CD4-positive, alpha-beta T cell treated with Interferon alpha-2 for 1 hour (primary cell): ENCODE measurements at regions not wholly inside any gene's neighbourhood (a gene's known extent, or its start where the extent isn't known, plus 50 kb on each side); places are given as distances from the start of the nearest gene placed in this dataset.

Experiments used
- DNase-seq, 2 donors: peaks; one replicate each; pipeline ENCODE4 v3.0.0-alpha.2; 2020 to 2022

DNA sequence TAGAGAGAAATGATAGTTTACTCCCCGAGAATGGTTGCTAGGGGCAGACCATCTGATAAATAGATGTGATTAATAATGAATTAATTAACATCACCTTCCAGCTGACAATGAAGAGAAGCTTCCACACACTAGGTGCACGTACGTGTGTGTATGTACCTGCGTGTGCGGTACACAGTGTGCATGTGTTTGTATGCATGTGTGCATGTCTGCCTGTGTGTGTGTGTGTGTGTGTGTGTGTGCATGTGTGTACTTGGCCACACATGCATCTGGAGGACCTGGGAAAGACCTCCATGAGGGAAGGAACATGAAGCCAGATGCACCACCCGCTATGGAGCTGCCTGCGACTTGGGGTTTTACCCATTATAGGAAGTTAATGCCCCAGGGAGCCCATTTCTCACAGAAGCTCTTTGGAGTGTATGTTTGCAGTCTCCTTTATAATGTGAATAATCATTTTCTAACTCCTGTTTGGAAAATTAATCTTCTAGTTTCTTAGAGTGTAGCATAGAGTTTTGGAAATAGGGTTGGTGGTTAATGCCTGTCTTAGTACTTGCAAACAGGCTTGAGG lies 229.1 kb downstream of the ENGASE start:
- no peak for DNase-seq

DNA sequence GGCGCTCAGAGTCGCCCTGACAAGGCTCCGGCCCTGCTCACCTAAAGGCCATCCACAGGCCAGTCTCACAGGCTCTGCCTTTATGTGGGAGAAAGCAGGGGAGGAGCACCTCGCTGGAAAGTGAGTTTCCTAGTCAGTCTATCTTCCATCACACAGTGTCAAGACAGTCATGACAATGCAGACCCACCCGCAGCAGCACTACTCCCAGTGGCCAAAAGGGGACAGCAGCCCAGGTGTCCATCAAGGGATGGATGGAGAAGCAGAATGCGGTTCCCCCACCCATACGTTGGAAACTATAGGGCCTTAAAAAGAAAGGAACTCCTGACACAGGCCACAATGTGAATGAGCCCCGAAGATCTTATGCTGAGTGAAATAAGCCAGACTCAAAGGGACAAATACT lies 226.8 kb downstream of the ENGASE start:
- no peak for DNase-seq

DNA sequence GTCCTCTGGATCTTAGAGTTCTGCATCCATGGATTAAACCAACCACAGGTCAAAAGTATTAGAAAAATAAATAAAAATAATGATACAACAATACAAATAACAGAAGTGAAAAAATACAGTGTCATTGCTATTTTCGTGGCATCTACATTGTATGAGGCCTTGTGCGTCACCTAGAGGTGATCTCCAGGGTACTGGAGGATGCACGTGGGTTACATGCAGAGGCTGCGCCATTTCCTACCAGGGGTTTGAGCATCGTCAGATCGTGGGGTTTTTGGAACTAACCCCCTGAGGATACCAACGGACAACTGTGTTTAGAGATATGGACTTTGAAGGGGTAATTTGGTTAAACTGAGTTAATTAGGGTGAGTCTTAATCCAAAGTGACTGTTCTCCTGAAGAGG lies 224.7 kb downstream of the ENGASE start:
- DNase-seq: no peak

DNA sequence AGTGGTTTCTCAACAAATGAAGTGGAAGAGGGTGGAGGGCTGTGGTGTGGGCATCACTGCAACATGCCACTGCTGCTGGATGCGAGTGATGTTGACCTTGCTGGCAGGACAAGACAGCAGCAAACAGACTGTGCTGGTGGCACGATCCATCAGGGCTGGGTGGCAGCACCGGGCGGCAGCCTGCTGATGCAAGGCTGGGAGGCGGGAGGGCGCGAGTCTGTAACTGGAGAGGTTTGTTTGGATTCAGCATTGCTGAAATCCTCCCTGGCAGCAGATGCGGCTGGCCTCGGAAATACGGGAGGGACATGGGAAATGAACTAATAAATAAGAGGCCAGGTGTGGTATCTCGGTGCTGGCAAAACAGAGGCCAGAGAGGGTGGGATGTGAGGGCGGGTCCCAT lies 224.2 kb downstream of the ENGASE start:
- no peak for DNase-seq

DNA sequence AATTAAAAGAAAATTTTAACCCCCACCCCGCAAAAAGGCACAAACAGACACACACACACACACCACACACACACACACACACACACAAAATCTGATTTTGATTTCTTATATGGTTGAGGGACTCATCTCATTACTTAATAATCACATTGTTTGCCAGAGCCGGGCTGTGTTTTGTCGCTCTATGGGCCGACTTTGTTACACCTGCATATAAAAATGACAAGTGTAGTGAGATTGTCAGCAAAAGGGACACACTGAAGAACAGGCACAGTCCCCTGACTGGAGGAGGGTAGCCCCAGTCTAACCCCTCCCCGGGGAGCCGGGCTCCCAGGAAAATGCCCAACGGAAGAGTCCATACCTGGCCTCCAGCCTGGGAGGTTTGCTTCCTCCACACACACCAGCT lies 221.6 kb downstream of the ENGASE start:
- DNase-seq: no peak

DNA sequence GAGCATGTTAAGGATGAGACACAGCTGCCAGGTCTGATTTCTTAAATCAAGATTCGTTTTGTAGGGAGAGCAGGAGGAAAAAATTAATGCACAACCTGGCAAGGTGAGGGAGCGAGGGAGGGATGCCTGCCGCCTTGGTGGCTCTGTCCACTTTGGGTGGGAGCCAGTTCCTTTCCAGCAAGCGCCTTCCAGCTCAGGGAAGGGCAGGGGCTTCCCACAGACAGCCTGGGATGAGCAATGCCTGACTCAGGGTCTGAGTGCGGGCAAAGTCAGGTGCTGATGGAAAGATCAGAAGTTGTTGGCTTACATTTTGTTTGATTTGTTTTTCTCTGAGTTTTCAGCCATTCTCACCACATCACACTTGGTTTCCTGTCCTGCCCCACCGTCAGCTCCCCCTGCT lies 220.7 kb downstream of the ENGASE start:
- DNase-seq: no peak

DNA sequence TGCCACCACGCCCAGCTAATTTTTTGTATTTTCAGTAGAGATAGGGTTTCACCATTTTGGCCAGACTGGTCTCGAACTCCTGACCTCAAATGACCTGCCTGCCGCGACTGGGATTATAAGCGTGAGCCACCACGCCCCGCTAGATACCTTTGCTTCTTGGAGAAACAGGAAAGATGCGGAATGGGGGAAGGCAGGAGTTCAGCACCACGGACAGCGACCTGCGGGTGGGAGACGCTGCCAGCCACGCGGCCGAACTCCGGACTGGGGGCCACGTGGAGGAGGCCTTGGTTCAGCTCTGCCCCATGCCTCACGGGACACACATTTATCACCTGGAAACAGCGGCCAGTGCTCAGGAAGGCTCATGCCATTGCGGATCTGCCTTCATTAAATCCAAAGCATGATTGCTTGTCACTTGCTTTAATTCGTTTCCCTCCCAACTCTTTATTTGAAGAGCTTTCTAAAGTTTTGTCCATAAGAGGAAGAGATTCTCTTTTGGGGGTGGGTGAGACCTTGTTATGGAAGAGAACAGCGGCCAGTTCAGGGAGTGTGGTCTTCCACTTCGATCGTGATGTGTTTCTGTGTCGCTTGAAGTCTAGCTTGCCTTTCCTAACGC lies 219.9 kb downstream of the ENGASE start:
- peak; percentile 6 to 13 for DNase-seq

DNA sequence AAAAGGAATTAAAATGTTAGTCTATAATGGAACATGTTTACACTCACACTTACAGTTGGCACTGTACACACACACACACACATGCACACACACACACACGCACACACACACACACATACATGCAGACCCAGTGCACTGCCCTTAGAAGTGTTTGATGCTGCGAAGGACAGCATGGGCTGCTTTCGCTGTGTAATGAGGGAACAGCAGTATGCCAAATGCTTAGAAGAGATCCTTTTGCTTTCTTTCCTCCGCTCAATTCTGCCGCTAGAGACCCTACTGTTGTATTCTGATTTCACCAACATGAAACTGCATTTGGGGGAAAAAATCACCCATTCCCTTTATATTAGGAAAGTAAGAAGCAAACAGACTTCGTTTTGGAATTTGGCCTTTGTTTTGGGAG lies 217.9 kb downstream of the ENGASE start:
- DNase-seq: no peak

DNA sequence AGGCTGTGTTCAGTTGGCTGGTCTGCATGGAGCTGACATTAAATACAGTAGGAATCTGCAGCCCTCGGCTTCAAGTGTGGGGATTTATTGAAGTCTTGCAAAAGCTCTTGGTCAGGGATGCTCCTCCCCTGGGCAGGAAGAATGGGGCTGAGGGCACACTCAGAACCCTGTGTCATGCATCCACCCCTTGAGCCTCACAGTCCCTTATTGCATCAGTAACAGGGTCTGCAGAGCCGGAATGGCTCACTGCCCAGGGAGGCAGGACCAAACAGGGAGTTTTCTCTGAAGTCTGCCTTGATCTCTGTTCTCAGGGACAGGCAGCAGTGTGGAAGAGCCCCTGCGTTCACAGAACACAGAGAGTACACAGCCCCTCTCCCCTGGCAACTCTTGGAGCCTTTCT lies 216.8 kb downstream of the ENGASE start:
- no peak for DNase-seq

DNA sequence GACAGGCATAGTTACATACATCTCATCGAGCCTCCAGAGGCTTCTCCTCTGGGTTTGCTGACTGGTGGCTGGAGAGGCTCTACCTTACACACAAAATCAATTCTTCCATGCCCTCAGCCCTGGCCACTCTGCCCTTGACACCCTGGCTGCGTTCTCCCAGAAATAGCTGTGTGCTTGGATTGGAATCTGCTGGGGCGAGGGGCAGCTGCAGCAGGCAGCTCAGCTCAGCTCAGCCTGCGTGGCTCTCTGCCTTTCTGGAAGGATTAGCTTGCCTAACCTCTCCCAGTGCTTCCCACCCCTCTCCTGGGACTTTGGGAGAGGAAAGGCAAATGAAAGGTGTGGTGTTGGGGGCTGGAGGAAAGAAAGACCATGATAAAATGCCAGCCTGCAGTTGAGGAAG lies 216.1 kb downstream of the ENGASE start:
- no peak for DNase-seq

DNA sequence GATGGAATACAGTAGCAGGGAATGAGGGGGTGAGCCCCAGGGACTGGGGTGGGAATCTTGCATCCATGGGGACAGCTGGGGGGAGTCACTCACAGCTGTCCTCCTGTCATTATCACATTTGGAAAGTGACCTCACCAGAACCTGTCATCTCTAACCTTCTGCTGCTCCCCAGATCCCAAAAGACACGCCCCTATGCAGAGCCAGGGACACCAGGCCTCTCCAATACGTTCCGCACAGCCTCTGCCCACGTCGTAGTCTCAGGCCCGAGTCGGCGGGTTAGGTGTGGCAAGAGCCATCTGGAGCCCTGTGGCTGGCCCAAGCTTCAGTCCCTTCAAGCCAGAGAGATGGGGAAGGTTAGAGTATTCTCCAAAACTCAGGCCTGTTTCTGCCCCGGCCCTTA lies 214.3 kb downstream of the ENGASE start:
- no peak for DNase-seq

DNA sequence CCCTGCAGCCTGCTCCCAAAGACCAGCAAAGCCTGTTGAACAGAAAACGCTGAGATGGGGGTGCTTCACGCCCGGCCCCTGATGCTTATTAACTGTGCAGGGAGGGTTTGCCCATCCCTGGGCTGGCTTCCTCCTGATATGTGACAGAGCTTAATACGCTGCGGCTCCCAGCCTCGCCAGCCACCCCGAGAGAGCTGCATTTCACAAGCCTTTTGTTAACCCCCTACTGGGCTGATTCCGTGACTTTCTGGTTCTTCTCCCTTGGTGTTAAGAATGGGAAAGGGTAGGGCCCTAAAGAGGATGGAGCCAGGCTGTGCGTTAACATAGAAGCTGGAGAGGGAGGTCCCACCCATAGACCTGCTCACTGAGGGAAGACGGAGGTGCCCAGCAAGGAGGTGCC lies 211.8 kb downstream of the ENGASE start:
- DNase-seq: no peak

DNA sequence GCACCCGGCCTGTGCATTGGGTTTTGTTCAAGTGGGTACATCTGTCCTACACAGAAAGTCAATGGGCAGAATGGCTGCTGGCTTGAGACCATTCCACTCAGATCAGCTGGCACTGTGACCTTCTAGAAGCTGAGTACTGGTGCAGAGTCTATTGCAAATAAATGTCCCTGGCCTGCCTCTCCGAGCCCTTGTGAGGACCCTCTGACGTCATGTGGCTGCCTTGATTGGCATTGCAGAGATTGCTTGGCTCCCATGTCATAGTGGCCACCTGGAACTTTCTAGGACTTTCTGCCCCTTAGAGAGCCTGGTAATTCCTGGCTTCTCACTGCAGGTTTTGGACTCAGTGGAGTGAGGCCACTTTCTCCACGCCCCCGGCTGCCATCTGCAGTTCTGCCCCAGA lies 211.3 kb downstream of the ENGASE start:
- no peak for DNase-seq

DNA sequence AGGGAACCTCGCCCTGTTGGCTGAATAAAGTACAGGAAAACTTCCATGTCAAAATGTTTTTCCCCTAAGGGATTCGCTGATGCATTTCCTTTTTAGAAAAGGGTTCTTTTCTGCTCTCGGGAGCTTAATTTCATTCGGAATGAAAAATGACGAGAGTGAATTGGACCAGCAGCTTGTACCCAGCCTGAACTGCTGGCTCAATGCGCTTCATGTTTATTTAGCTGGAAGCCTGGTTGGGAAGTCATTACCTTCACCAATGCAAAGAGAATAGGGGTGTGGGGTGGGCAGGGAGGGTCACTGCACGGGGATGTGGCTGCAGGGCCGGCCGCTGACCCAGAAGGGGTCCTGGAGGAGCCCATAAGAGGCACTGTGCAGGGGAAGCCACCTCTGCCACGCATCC lies 207.7 kb downstream of the ENGASE start:
- DNase-seq: no peak

DNA sequence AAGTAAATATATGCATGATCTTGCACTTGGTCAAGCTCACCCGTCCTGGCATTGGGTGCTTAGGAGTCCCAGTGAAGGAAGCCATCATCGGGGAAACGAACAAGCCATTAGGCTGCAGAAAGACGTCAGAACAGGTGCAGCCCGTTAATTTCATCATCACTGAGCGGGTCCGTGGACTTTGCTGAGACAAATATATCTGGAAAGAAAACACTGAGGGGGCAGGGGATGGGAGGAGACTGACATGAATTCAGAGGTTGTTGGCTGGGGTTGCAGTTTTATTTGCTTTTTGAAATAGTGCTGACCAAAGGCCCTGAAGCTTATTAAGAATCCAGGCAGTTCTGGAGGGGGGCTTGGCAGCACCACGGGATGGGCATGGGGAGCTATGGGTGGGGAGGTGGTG lies 207.2 kb downstream of the ENGASE start:
- DNase-seq: no peak

DNA sequence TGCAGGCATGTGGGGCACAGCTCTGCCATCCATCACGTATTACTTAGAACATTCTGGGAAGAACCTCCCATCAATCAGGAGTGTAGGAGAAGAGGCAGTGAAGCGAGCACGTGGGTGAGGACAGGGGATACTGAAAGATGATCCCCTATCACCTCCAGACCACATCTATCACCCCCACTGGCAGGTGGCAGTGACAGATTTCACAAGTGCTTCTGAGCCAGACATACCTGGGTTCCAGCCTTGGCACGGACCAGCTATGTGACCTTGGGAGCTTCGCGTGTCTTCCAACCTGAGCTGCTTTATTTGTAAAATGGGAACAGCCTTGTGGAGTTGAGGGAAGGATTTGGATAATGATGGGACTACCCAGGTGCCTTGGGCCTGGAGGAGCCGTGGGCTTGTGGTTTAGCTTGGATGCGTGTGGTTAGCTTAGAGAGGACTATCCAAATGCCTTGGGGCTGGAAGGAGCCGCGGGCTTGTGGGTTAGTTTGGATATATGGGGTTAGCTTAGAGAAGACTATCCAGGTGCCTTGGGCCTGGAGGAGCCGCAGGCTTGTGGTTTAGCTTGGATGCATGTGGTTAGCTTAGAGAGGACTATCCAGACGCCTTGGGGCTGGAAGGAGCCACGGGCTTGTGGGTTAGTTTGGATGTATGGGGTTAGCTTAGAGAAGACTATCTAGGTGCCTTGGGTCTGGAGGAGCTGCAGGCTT lies 206.4 kb downstream of the ENGASE start:
- DNase-seq: no peak

DNA sequence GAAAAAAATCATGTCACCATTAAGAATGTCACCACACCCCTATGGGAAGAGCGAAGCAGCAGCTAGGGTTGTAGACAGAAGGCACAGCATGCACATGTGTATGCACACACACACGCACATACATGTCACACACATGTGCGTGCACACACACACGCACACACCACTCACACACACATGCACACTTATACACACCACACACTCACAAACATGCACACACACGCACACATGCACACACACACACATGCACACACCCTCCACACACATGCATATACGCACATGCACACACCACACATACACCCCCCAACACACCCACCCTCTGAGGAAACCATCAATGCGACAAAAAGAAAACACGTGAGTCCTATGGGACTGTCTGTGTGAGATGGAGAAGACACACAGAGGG lies 205.4 kb downstream of the ENGASE start:
- DNase-seq: no peak

DNA sequence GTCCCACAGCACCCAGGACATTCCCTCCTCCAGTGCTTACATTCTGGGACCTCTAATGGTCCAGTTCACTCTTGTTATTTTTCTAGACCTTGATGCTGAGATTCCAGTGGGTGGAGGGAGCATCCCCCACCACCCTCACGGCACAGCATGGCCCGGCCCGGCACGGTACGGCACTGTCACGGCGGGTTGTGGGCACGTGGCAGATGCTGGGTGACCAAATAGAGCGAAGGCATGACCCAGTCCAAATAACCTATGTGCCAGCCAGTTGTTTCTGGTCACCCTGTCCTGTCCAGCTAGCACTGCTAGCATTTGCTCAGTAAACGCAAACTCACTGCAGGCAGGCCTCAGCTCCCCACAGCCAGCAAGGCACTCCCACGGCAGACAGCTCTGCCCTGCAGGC lies 204.7 kb downstream of the ENGASE start:
- DNase-seq: no peak

DNA sequence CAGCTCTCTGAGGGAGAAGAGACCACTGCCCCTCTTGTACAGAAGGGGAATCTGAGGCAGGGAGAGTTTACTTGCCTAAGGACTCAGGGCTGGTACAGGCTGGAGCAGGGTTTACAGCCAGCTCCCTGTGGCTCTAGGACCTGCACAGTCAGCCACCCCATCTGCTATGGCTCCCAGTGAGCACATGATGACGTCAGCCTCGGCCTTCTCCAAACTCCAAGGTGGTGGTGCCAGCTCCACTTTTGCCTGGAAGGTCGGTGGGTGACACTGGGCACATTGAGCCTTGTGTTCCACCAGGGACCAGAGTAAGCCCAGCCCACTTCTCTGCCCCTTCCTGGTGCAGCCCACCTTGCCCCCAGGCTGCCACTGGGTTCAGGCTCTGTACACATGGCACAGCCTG lies 202.2 kb downstream of the ENGASE start:
- no peak for DNase-seq

DNA sequence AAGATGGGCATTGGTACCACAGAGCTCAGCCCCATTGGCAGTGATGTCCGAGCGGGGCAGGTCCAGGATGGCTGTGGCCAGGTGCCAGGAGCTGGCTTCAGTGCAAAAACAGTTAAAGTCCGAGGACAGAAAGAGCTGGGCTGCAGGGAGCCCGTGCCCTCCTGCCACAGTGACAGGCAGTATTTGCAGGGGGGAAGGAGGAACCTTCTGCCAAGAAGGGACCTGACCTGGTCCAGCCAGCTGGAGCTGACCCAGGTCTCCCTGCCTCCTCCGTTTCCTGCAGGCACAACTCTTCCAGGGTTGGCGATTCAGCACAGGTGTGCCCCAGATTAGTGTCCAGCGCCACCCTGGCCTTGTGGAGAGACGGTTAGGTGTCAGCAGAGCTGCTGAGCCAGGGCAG lies 199.0 kb downstream of the ENGASE start:
- DNase-seq: no peak

DNA sequence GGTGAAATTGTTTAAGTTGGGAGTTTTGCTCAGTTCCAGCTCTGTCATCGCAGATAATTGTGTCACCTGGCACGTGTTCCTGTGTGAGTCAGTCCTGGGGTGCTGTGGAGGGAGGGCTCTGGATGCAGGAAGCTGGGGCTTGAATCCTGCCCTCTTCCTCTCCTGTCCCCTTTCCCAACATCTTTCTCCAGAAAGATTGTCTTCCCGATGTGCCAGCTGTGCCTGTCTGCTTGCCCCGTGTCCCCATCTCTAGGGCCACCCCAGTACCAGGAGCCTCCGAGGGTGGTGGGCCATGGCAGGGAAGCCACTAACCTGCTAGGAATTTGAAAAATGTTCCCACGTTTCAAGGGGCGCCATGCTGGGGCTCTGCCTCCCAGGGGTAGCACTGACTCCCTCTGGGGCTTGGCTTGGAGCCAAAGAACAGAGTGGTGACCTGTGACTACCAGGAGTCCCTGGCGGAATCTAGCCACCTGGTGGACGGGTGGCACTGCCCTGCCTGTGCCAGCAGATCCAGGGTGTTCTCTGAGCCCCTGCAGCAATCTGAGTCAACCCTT lies 198.1 kb downstream of the ENGASE start:
- DNase-seq: no peak

DNA sequence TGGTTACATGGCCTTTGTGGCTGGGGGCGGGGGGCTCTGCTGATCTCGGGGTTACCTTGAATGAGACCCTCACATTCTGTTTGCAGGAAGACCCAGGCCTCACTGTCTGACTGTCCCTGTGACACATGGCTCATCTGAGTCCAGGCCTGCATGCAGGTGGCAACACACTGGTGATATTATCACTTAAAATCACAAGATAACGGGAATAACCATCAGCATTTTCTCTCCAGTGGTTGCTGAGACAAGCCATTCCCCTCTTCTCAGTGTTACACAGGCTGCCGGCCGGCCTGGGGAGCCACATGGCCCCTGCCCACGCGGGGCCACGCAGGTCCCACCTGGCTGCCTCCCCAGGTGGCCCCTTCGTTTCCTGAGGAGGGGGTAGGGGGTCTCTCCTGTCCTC lies 197.6 kb downstream of the ENGASE start:
- no peak for DNase-seq

DNA sequence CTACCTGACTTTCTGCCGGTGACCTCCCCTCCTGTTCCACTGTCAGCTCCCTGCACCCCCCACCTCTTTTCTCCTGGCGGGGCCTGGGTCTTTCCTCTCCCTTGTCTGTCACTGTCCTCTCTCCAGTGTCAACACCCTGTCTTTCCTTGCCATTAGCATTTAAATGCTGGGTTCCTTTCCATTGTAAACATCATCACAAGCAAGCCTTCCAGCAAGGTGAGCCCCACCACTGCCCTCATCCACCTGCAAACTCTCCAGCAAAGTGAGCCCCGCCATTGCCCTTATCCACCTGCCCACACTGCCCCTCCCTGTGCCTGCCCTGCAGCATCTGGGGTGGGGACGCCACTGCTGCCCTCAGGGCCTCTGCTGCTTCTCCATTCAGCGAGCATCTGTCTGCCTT lies 195.0 kb downstream of the ENGASE start:
- no peak for DNase-seq

DNA sequence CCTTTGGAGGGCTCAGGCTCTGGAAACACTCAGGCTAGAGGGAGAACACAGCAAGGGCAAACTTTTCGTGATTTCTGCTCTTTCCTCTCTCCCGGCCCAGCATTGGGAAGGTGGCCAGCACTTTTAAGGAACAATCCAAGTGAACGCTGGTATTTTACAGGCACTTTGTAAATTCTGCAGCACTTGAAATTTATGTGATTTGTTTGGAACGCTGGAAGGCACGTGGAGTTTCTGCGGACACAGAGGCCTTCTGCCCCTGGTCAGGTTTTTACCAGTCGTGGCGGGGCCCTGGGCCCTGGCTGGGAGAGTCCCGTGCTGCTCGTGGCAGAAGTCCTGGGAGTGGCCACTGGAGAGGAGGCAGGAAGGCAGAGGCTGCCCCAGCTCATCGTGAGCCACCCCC lies 188.6 kb downstream of the ENGASE start:
- DNase-seq: no peak

DNA sequence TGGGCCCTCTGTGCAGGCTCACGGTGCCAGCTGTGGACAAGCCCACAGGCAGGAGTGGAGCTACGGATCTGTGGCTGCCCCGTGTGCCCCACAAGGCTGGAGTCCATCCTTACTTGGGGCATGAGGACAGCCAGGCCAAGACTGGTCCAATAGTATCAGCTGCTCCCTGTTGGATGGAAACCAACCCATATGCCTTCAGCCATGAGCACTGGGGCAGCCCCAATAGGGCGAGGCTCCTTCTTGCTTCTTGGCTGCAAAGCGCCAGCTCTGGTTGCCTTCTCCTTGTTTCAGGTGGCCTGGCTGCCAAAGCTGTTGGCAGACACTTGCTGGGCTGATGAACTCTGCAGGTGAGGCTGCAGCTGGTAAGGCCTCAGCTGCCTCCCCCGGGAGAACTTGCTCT lies 188.0 kb downstream of the ENGASE start:
- no peak for DNase-seq
